RPMI7951 (cell line): ENCODE measurements at regions not wholly inside any gene's neighbourhood (a gene's known extent, or its start where the extent isn't known, plus 50 kb on each side); places are given as distances from the start of the nearest gene placed in this dataset.
"Not testable (repeated sequence)": the region's sequence is repeated elsewhere in the genome, so short reads cannot be mapped to it uniquely, and the experiment has no call there.

Experiments
- DNase-seq: peaks from one replicate; pipeline ENCODE4 v3.0.0-alpha.2; 2012; ENCODE audit warnings: low read depth

DNA sequence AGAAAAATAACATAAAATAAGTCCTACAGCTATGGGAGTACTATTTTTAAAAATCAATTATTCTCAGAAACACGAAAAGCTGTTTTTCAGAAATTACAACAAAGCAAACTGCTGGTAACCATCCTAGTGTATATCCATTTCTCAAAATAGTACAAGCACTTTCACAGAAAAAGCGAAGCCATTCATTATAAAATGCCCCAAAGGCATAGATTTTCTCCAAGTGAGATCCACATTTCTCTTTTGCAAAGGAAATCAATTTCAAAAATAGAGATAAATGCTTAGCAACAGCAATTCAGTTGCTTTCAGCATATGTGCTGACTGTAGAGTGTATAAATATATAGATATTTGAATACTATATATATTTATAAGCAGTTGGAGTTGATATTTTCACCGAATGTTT is 1266.3 kb downstream of the SI start:
- no peak for DNase-seq

DNA sequence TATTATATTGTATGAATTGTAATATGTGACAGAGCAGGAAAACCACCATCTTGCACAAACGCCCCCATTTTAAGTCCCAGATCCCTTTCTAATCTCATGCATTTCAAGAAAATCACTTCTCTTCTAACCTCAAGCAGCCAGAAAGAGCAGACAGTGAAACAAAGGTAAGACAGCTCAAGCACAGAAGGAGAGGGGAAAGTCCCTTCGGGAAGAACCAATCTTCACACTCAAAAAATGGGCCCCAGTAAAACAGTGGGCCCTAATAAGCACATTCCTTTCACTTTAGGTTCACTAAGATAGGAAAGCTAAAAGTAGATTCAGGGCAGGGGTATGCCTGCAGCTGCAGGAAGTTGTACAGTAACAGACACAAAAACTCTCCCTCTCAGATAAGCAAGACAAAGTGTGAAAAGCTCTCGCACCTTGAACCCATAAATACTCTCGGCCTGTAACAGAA is 1268.7 kb downstream of the SI start:
- no peak for DNase-seq

GRCh38 chr3:163786416-163786815 is 1291.9 kb downstream of the SI start:
- no peak for DNase-seq

GRCh38 chr3:163785693-163786092 is 1292.6 kb downstream of the SI start:
- no peak for DNase-seq

- DNase-seq = no peak
Observed at GRCh38 chr3:163779396-163780344, 1298.6 kb downstream of the SI start.

DNA sequence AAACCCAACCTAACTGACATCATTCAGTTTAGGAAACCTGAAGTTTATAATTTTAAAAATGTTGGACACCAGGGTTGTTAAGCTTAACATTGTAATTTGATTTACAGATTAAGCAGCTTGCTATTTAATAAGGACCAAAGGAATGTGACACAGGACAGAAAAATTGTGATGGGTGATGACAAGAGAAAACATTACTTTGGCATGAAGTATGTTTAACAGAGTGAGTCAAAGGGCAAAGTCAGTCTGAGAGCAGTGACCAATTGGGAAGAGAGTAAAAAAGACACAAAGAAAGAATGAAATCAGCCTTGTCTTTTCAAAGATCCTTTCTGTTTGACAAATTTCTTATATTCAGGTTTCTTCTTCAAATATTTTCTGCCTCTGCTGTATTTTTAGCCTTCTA is 1301.6 kb downstream of the SI start:
- DNase-seq = no peak

GRCh38 chr3:163773136-163773535 is 1305.2 kb downstream of the SI start:
- DNase-seq = no peak

DNA sequence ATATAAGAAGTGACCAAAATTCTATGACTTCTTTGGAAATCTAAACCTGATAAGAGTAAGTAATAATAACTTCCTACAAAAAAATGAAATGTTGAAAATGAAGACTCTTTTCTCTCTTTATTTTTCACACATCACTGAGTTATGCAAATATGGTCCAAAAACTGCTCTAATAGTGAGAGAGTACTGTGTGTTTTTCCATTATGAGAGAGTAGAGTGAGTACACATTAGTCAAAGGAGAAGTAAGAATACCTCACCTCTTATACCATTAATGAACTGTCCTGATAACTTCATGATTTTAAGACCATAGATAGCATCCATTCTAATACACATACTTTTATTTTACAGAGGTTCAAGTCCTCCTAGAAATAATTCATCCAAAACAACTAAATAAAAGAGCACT is 1310.2 kb downstream of the SI start:
- DNase-seq = no peak

GRCh38 chr3:163766112-163766511 is 1312.2 kb downstream of the SI start:
- no peak for DNase-seq

DNA sequence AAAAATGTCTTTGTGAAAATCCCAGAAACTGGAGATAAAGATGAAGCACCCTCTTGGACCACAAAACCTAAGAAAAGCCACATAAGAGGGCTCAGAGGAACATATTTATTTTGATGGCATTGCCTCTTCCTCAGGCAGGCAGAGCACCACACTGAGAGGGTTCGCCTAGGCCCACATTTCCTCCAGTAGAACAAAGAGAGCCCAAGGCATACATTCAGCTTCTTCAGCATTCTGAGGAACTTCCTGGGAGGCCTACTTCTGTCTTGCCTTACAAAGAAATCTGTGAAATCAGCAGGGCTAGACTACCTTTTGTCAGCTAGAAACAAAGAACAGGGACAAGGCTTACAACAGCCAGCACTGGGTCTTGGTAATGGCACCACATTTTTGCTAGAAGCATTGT is 1325.3 kb downstream of the SI start:
- no peak for DNase-seq

GRCh38 chr3:163745204-163745603 is 1333.1 kb downstream of the SI start:
- no peak for DNase-seq

- no peak for DNase-seq
Observed at GRCh38 chr3:163735394-163735793, 1342.9 kb downstream of the SI start.

DNA sequence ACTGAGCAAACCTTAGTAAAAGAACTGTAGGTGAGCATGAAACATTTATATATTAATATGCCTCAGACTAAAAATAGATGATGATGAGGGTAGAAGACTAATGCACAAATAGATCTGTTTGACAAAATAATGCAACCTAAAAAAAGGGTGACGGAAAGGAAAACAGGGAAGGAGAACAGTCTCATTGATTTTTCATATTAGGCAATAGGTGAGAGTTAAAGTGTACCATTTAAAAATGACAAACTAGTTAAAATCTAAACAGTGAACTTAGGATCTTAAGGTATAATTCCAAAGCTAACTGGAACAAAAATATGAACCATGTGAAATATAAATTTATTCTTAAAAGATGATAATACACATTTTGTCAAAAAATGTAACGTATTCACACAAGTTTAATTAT is 1347.6 kb downstream of the SI start:
- no peak for DNase-seq

- no peak for DNase-seq
Observed at GRCh38 chr3:163726125-163726524, 1352.2 kb downstream of the SI start.

DNA sequence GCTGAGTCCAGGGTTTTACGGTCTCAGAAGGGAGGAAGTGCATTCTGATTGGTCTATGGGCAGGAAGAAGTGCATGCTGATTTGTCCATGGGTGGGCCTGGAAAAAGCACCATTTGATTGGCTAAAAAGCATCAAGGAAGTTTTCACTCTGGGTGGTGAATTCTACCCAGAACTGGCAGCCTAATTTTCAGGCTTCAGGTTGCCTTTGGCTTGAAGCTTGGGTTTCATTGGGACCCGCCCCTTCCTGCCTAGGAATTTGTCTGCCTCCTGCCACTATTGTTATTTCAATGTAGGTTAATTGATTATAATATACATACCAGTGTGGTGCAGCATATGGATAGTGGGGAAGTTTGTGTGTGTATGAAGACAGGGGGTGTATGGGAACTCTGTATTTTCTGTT is 1355.9 kb downstream of the SI start:
- no peak for DNase-seq

DNA sequence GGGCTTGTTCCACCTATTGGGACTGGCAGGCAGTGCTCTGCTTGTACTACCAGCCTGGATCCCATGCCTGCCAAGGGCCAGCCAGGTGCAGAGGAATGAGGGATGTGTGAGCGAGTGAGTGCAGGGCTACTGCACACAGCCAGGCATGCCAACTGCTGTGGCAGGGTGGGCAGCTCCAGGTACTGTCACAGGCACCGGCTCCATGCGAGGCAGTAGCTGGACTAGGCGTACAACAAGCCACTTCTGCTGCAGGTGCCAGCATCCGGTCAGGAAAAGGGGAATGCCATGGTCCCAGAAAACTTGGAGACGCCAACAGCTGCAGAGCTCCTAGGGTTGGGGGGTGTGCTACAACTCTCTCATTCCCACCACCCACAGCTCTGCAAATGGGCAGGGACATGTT is 1356.7 kb downstream of the SI start:
- no peak for DNase-seq

DNA sequence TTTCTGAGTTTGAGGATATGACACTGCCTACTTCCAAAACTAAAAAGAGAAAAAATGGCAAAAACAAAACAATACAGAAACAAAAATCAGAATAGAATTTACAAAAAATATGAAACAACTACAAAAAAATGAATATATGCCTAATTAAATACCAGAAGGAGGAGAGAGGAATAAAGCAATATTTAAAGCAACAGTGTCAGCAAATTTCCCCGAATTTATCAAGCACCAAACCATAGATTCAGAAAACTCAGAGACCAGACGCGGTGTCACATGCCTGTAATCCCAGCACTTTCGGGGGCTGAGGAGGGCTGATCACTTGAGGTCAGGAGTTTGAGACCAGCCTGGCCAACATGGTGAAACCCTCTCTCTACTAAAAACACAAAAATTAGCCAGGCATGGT is 1360.9 kb downstream of the SI start:
- DNase-seq = no peak

DNA sequence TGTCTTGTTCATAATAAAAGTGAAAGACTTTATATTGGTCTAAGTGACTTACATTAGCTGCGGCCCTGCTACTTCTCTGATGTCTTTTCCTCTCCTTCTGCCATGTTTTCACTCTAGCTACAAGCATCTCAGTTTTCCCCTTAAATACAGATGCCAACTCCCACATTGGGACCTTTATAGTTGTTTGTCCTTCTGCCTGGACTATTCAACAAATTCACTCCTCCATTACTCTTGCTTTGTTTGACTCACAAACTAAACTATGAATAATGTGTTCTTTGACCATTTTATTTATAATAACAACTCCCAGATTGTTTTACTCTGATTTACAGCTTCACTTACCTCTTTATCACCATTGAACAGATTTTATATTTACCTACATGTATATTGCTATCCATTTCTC is 1369.9 kb downstream of the SI start:
- no peak for DNase-seq

- DNase-seq = no peak
Observed at GRCh38 chr3:163707659-163708058, 1370.6 kb downstream of the SI start.

DNA sequence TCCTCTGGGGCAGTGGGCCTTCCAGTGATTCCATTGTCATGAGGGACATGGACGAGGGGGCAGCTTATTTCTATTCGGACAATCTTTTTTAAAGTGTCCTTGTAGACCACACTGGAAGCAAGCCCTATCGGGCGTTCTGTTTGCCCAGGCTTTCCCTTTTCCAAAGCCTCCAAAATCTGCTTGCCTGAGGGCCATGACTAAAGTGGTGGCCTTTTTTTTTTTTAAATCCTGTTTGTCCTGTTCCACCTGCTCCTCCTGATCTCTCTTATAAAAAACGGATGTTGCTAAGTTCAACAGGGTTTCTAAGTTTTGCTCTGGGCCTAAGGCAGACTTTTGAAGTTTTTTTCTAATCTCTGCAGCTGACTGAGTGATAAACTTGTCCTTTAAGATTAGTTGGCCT is 1380.1 kb downstream of the SI start:
- DNase-seq = not testable (repeated sequence)

GRCh38 chr3:163692494-163692893 is 1385.8 kb downstream of the SI start:
- no peak for DNase-seq

DNA sequence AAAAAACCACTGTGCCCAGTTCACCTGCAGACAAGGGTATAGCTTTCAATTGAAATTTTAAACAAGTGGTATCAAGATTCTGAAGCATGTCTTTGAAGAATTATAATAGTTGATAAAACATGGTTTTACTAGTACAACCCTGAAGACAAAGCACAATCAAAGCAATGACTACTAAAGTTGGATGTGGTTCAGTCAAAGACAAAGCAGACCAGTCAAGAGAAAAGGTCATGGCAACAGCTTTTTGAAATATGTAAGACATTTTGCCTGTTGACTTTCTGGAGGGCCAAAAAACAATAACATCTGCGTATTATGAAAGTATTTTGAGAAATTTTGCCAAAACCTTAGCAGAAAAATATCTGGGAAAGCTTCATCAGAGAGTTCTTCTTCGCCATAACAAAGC is 1393.6 kb downstream of the SI start:
- no peak for DNase-seq

DNA sequence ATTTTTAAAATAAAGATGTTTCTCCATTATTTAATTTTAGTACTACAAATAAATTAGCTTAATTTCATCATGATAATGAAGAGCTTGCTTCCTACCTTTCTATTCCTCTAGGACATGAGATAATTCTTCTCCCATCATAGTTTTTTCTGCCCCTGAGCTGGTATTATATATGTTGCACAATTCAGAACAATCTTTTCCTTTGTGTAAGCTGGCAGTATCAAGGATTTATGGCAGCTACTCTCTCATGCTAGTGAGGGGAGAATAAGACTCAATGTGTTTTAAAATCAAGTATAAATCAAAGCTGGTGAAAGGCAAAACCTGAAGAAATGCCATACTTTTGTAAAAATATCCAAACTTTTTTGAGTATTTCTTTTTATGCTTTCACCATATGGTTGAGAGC is 1405.3 kb downstream of the SI start:
- no peak for DNase-seq

DNA sequence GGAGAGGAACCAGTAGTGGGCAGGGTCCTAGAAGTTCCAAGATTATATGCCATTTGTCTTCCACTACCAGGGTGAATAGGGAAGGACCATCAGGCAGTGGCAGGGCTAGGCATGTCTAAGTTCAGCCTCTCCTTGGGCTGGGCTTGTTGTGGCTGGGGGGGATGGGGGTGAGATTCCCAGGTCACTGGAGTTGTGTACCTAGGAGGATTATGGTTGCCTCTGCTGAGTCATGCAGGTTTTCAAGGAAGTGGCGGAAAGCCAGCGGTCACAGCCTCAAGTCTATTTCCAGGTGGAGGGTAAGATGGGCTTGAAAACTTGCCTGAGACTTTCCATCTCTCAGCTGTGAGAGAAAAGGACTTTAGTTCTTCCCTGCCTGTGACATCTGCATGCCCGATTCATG is 1407.1 kb downstream of the SI start:
- no peak for DNase-seq
